ENCODE measurements at regions not wholly inside any gene's neighbourhood (a gene's known extent, or its start where the extent isn't known, plus 50 kb on each side); places are given as distances from the start of the nearest gene placed in this dataset.

DNA sequence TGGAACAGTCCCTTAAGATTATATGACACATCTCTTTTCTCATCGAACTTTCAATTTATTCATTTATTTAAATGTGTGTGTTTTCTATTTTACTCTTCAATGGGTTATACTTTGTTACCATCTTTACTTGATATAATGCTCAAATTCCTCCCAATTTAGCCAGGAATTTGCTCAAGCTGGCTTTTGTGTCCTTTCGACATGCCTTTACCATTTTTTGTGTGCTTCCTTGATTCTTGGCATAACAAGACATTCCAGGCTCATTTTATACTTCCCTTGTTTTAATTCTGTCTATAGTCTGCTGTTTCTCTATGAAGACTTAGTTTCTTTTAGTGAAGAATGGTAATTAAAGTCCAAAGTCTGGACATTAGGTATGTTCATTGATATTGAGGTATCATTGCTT is 315.8 kb downstream of the AEBP2 start:
- Histone ChIP-seq H3K9me3 (peaks cover 0 to 11% of the 10 kb centered on the region in 2 donors), H3K4me1 (no peaks in the 10 kb centered on the region), H3K27ac (no peak overlapping the region), H3K27me3 (no peaks in the 10 kb centered on the region), H3K4me3 (no peak overlapping the region), H3K36me3 (no peaks in the 10 kb centered on the region)
- TF ChIP-seq CTCF (IDR thresholded peaks at IDR 0.05): no peak
- DNase-seq (ENCODE audit: low spot score): no peak

GRCh38 chr12:19757317-19757877 is 318.1 kb downstream of the AEBP2 start:
- Histone ChIP-seq H3K36me3 (no peaks in the 10 kb centered on the region), H3K27ac (no peak overlapping the region), H3K9me3 (peaks cover 0 to 11% of the 10 kb centered on the region in 2 donors), H3K4me3 (no peak overlapping the region), H3K4me1 (no peaks in the 10 kb centered on the region), H3K27me3 (no peaks in the 10 kb centered on the region)
- DNase-seq (ENCODE audit: low spot score): no peak
- TF ChIP-seq CTCF (IDR thresholded peaks at IDR 0.05): peak; percentile 44 to 78

DNA sequence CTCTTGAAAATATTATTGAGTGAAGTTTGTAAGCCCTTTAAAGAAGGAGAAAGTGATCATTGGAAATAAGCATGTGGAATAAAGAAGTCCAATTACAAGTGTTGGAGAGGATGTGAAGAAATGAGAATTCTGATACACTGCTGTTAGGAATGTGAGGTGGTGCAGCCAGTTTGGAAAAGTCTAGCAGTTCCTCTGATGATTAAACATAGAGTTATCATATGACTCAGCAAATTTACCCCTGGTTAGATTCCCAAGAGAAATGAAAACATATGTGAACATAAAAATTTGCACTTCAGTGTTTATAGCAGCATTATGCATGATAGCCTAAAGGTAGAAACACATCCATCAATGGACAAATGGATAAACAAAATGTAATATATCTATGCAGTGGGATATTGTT is 319.9 kb downstream of the AEBP2 start:
- no peaks in the 10 kb centered on the region for H3K36me3 ChIP-seq
- H3K4me1 ChIP-seq: no peaks in the 10 kb centered on the region
- H3K27ac ChIP-seq: no peak overlapping the region
- no peak overlapping the region for H3K4me3 ChIP-seq
- no peaks in the 10 kb centered on the region for H3K9me3 ChIP-seq
- DNase-seq (ENCODE audit: low spot score): no peak
- TF ChIP-seq CTCF (IDR thresholded peaks at IDR 0.05): no peak
- H3K27me3 ChIP-seq: no peaks in the 10 kb centered on the region

GRCh38 chr12:19760611-19761010 is 321.3 kb downstream of the AEBP2 start:
- no peaks in the 10 kb centered on the region for H3K4me1 ChIP-seq
- no peak for DNase-seq (ENCODE audit: low spot score)
- TF ChIP-seq CTCF (IDR thresholded peaks at IDR 0.05): no peak
- H3K9me3 ChIP-seq: no peaks in the 10 kb centered on the region
- H3K36me3 ChIP-seq: no peaks in the 10 kb centered on the region
- H3K27me3 ChIP-seq: no peaks in the 10 kb centered on the region
- H3K4me3 ChIP-seq: no peak overlapping the region
- H3K27ac ChIP-seq: no peak overlapping the region

- Histone ChIP-seq H3K27ac (no peak overlapping the region), H3K9me3 (no peaks in the 10 kb centered on the region), H3K4me1 (no peaks in the 10 kb centered on the region), H3K36me3 (no peaks in the 10 kb centered on the region), H3K27me3 (no peaks in the 10 kb centered on the region), H3K4me3 (no peak overlapping the region)
- TF ChIP-seq CTCF (IDR thresholded peaks at IDR 0.05): no peak
- DNase-seq (ENCODE audit: low spot score): no peak
Observed at GRCh38 chr12:19761463-19761862, 322.2 kb downstream of the AEBP2 start.

- Histone ChIP-seq H3K4me3 (no peak overlapping the region), H3K9me3 (no peaks in the 10 kb centered on the region), H3K27me3 (no peaks in the 10 kb centered on the region), H3K4me1 (no peaks in the 10 kb centered on the region), H3K36me3 (no peaks in the 10 kb centered on the region), H3K27ac (no peak overlapping the region)
- DNase-seq (ENCODE audit: low spot score): no peak
- no peak for TF ChIP-seq CTCF (IDR thresholded peaks at IDR 0.05)
Observed at GRCh38 chr12:19763488-19763887, 324.2 kb downstream of the AEBP2 start.
